HEK293 (cell line): ENCODE measurements at regions not wholly inside any gene's neighbourhood (a gene's known extent, or its start where the extent isn't known, plus 50 kb on each side); places are given as distances from the start of the nearest gene placed in this dataset.

ENCODE experiments used
- CTCF ChIA-PET: fragments of 350-600 bp; formaldehyde crosslinking; extraction: SDS; loops from one replicate; lab custom pipeline; 2021; ENCODE audit warnings: antibody characterized with exemption; lab: Yijun Ruan, JAX
- POLR2A ChIA-PET: fragments of 300-600 bp; formaldehyde crosslinking; extraction: SDS; loops from one replicate; lab custom pipeline; 2020; ENCODE audit warnings: antibody characterized with exemption, inconsistent platforms; lab: Yijun Ruan, JAX
- H3K27ac ChIP-seq: fragments of 200-500 bp; sonication (Bioruptor generic); 2 replicates; pipeline ENCODE4 v1.5.1; 2014; ENCODE audit warnings: low read depth, low read length, control low read depth, inconsistent platforms; ENCODE audit errors: extremely low read depth
- H3K36me3 ChIP-seq, 2 experiments: fragments of 200-500 bp in 1 of 2; sonication (Bioruptor generic) in 1 of 2; 1 replicate in 1 of 2; 2 replicates in 1 of 2; pipeline ENCODE4 v1.5.1; 2014 to 2017; ENCODE audit warnings: inconsistent platforms in 2 of 2, low read length in 2 of 2; ENCODE audit not compliant: control insufficient read depth in 2 of 2, insufficient read depth in 1 of 2
- H3K4me1 ChIP-seq: fragments of 200-500 bp; sonication (Bioruptor generic); 2 replicates; pipeline ENCODE4 v1.5.1; 2014; ENCODE audit warnings: mild to moderate bottlenecking, low read length, inconsistent platforms; ENCODE audit not compliant: control insufficient read depth, insufficient read depth
- H3K4me3 ChIP-seq: 2 replicates; pipeline ENCODE4 v1.5.1; 2011; ENCODE audit warnings: low read depth, mild to moderate bottlenecking, control low read depth, low read length, moderate library complexity
- H3K9me3 ChIP-seq: fragments of 200-500 bp; sonication (Bioruptor generic); 2 replicates; pipeline ENCODE4 v1.5.1; 2014; ENCODE audit warnings: low read depth, low read length, inconsistent platforms; ENCODE audit not compliant: control insufficient read depth, insufficient read depth
- FEZF1 ChIP-seq: fragments of 450-650 bp; formaldehyde crosslinking; IDR thresholded peaks from 2 replicates; pipeline ENCODE4 v1.5.1; 2016; ENCODE audit warnings: missing biosample characterization, missing genetic modification characterization
- GFI1B ChIP-seq: fragments of 450-650 bp; formaldehyde crosslinking; IDR thresholded peaks from 2 replicates; pipeline ENCODE4 v1.5.1; 2016; ENCODE audit warnings: missing biosample characterization, missing genetic modification characterization
- IKZF3 ChIP-seq: fragments of 450-650 bp; IDR thresholded peaks from 2 replicates; pipeline ENCODE4 v1.5.0; 2018; ENCODE audit warnings: missing biosample characterization, mild to moderate bottlenecking, missing genetic modification characterization, moderate library complexity
- KLF8 ChIP-seq: fragments of 450-650 bp; formaldehyde crosslinking; IDR thresholded peaks from 2 replicates; pipeline ENCODE4 v1.5.1; 2016; ENCODE audit warnings: missing biosample characterization, missing genetic modification characterization
- SP7 ChIP-seq: fragments of 450-650 bp; formaldehyde crosslinking; IDR thresholded peaks from 2 replicates; pipeline ENCODE4 v1.5.1; 2016; ENCODE audit warnings: missing biosample characterization, missing genetic modification characterization
- ZBTB17 ChIP-seq: fragments of 450-650 bp; formaldehyde crosslinking; IDR thresholded peaks from 2 replicates; pipeline ENCODE4 v1.5.1; 2016; ENCODE audit warnings: missing biosample characterization, missing genetic modification characterization
- ZFP69B ChIP-seq: fragments of 450-650 bp; formaldehyde crosslinking; IDR thresholded peaks from 2 replicates; pipeline ENCODE4 v1.5.1; 2016; ENCODE audit warnings: missing biosample characterization, missing genetic modification characterization
- ZNF10 ChIP-seq: fragments of 450-650 bp; formaldehyde crosslinking; IDR thresholded peaks from 2 replicates; pipeline ENCODE4 v1.5.1; 2017; ENCODE audit warnings: missing biosample characterization, missing genetic modification characterization
- ZNF133 ChIP-seq: fragments of 450-650 bp; formaldehyde crosslinking; IDR thresholded peaks from 2 replicates; pipeline ENCODE4 v1.5.1; 2016; ENCODE audit warnings: missing biosample characterization, missing genetic modification characterization
- ZNF2 ChIP-seq: fragments of 450-650 bp; formaldehyde crosslinking; IDR thresholded peaks from 2 replicates; pipeline ENCODE4 v1.5.1; 2016; ENCODE audit warnings: missing biosample characterization, missing genetic modification characterization
- ZNF24 ChIP-seq: fragments of 450-650 bp; formaldehyde crosslinking; IDR thresholded peaks from 2 replicates; pipeline ENCODE4 v1.5.1; 2016; ENCODE audit warnings: missing biosample characterization, missing genetic modification characterization
- ZNF341 ChIP-seq: fragments of 450-650 bp; formaldehyde crosslinking; IDR thresholded peaks from 2 replicates; pipeline ENCODE4; 2016; ENCODE audit warnings: low read depth, missing biosample characterization, missing genetic modification characterization
- ZNF391 ChIP-seq: fragments of 450-650 bp; formaldehyde crosslinking; IDR thresholded peaks from 2 replicates; pipeline ENCODE4 v1.5.1; 2016; ENCODE audit warnings: low read depth, missing biosample characterization, missing genetic modification characterization, borderline replicate concordance
- ZNF394 ChIP-seq: fragments of 450-650 bp; formaldehyde crosslinking; IDR thresholded peaks from 2 replicates; pipeline ENCODE4 v1.5.1; 2016; ENCODE audit warnings: missing biosample characterization, missing genetic modification characterization, mild to moderate bottlenecking, moderate library complexity, borderline replicate concordance
- ZNF571 ChIP-seq: fragments of 450-650 bp; formaldehyde crosslinking; IDR thresholded peaks from 2 replicates; pipeline ENCODE4 v1.5.0; 2017; ENCODE audit warnings: missing biosample characterization, missing genetic modification characterization
- ZNF707 ChIP-seq: fragments of 450-650 bp; formaldehyde crosslinking; IDR thresholded peaks from 2 replicates; pipeline ENCODE4 v1.5.1; 2016; ENCODE audit warnings: missing biosample characterization, missing genetic modification characterization
- TF ChIP-seq, protein P1 (sequence below): fragments of 450-650 bp; formaldehyde crosslinking; IDR thresholded peaks from 2 replicates; pipeline ENCODE4 v1.5.1; 2016; ENCODE audit warnings: missing biosample characterization, missing genetic modification characterization, borderline replicate concordance
- TF ChIP-seq, protein P2 (sequence below): fragments of 450-650 bp; IDR thresholded peaks from 2 replicates; pipeline ENCODE4 v1.5.1; 2018; ENCODE audit warnings: missing biosample characterization, missing genetic modification characterization
- TF ChIP-seq, protein P3 (sequence below): fragments of 450-650 bp; formaldehyde crosslinking; IDR thresholded peaks from 2 replicates; pipeline ENCODE4 v1.5.1; 2016; ENCODE audit warnings: missing biosample characterization, missing genetic modification characterization
- TF ChIP-seq, protein P4 (sequence below): fragments of 450-650 bp; formaldehyde crosslinking; IDR thresholded peaks from 2 replicates; pipeline ENCODE4 v1.5.1; 2016; ENCODE audit warnings: missing biosample characterization, missing genetic modification characterization
- TF ChIP-seq, protein P5 (sequence below): fragments of 450-650 bp; formaldehyde crosslinking; IDR thresholded peaks from 2 replicates; pipeline ENCODE4 v1.5.0; 2017; ENCODE audit warnings: missing biosample characterization, missing genetic modification characterization, borderline replicate concordance
- TF ChIP-seq, protein P6 (sequence below): fragments of 450-650 bp; formaldehyde crosslinking; IDR thresholded peaks from 2 replicates; pipeline ENCODE4 v1.5.1; 2016; ENCODE audit warnings: missing biosample characterization, missing genetic modification characterization
- TF ChIP-seq, protein P7 (sequence below): fragments of 450-650 bp; formaldehyde crosslinking; IDR thresholded peaks from 2 replicates; pipeline ENCODE4 v1.5.1; 2016; ENCODE audit warnings: missing biosample characterization, missing genetic modification characterization

DNA sequence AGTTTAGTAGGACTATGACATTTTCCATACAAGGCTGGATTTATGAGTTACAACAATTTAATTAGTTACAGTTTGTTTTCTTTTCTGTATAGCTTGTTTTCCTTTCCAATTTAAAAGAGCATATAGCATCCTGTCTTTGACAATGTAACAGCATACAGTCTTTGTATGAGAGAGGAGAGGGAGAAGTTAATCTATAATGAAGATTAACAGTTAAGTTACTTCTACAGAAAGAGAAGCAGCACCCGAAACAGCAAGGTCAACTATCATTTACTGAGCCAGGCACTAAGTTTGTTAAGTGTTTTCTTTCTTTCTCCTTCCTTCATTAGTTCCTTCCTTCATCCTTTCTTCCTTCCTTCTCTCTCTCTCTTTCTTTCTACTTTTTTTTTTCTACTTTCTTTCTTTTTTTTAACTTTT lies 52.3 kb upstream of the RAB4A start:
- Histone ChIP-seq H3K4me3 (no peak overlapping the region), H3K36me3 (no peaks in the 10 kb centered on the region), H3K27ac (no peak overlapping the region), H3K4me1 (peaks cover 27% of the 10 kb centered on the region), H3K9me3 (no peaks in the 10 kb centered on the region)
- ChIA-PET CTCF (interaction anchor here (0.7 to 1.9 kb wide), 10 partner anchors 9 to 484 kb away, joined by 3 to 10 read pairs (median 4); partner anchors contain the start of gene RHOU), POLR2A (no interaction called here)
- TF ChIP-seq FEZF1 (peak; percentile 99; the same call in 1 of the 2 replicates), KLF8 (tag by site-specific recombination) (0 out of 2 replicates have a peak, but pooled peaks have one; percentile 41), ZNF10 (tag by site-specific recombination) (no peak; the same call in 1 of the 2 replicates), ZNF2 (tag by site-specific recombination) (0 out of 2 replicates have a peak, but pooled peaks have one; percentile 82), ZNF133 (tag by site-specific recombination) (no peak), ZNF24 (tag by site-specific recombination) (peak; percentile 60; the same call in 1 of the 2 replicates), GFI1B (0 out of 2 replicates have a peak, but pooled peaks have one; percentile 40), SP7 (tag by site-specific recombination) (no peak; the same call in 1 of the 2 replicates), ZBTB17 (tag by site-specific recombination) (peak; percentile 94), ZNF341 (tag by site-specific recombination) (no peak; the same call in 1 of the 2 replicates), IKZF3 (tag by site-specific recombination) (peak; percentile 77), ZFP69B (tag by site-specific recombination) (0 out of 2 replicates have a peak, but pooled peaks have one; percentile 22), ZNF571 (tag by site-specific recombination) (no peak), ZNF394 (tag by site-specific recombination) (0 out of 2 replicates have a peak, but pooled peaks have one; percentile 34), ZNF707 (tag by site-specific recombination) (no peak), ZNF391 (tag by site-specific recombination) (no peak)
- TF ChIP-seq, protein P1, sequence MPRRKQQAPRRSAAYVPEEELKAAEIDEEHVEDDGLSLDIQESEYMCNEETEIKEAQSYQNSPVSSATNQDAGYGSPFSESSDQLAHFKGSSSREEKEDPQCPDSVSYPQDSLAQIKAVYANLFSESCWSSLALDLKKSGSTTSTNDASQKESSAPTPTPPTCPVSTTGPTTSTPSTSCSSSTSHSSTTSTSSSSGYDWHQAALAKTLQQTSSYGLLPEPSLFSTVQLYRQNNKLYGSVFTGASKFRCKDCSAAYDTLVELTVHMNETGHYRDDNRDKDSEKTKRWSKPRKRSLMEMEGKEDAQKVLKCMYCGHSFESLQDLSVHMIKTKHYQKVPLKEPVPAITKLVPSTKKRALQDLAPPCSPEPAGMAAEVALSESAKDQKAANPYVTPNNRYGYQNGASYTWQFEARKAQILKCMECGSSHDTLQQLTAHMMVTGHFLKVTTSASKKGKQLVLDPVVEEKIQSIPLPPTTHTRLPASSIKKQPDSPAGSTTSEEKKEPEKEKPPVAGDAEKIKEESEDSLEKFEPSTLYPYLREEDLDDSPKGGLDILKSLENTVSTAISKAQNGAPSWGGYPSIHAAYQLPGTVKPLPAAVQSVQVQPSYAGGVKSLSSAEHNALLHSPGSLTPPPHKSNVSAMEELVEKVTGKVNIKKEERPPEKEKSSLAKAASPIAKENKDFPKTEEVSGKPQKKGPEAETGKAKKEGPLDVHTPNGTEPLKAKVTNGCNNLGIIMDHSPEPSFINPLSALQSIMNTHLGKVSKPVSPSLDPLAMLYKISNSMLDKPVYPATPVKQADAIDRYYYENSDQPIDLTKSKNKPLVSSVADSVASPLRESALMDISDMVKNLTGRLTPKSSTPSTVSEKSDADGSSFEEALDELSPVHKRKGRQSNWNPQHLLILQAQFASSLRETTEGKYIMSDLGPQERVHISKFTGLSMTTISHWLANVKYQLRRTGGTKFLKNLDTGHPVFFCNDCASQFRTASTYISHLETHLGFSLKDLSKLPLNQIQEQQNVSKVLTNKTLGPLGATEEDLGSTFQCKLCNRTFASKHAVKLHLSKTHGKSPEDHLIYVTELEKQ (tag by site-specific recombination): peak; percentile 47; the same call in 1 of the 2 replicates
- TF ChIP-seq, protein P2, sequence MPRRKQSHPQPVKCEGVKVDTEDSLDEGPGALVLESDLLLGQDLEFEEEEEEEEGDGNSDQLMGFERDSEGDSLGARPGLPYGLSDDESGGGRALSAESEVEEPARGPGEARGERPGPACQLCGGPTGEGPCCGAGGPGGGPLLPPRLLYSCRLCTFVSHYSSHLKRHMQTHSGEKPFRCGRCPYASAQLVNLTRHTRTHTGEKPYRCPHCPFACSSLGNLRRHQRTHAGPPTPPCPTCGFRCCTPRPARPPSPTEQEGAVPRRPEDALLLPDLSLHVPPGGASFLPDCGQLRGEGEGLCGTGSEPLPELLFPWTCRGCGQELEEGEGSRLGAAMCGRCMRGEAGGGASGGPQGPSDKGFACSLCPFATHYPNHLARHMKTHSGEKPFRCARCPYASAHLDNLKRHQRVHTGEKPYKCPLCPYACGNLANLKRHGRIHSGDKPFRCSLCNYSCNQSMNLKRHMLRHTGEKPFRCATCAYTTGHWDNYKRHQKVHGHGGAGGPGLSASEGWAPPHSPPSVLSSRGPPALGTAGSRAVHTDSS: no peak
- TF ChIP-seq, protein P3, sequence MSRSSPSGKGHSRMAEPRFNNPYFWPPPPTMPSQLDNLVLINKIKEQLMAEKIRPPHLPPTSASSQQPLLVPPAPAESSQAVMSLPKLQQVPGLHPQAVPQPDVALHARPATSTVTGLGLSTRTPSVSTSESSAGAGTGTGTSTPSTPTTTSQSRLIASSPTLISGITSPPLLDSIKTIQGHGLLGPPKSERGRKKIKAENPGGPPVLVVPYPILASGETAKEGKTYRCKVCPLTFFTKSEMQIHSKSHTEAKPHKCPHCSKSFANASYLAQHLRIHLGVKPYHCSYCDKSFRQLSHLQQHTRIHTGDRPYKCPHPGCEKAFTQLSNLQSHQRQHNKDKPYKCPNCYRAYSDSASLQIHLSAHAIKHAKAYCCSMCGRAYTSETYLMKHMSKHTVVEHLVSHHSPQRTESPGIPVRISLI (tag by site-specific recombination): no peak
- TF ChIP-seq, protein P4, sequence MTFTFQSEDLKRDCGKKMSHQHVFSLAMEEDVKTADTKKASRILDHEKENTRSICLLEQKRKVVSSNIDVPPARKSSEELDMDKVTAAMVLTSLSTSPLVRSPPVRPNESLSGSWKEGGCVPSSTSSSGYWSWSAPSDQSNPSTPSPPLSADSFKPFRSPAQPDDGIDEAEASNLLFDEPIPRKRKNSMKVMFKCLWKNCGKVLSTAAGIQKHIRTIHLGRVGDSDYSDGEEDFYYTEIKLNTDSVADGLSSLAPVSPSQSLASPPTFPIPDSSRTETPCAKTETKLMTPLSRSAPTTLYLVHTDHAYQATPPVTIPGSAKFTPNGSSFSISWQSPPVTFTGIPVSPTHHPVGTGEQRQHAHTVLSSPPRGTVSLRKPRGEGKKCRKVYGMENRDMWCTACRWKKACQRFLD: no peak
- TF ChIP-seq, protein P5, sequence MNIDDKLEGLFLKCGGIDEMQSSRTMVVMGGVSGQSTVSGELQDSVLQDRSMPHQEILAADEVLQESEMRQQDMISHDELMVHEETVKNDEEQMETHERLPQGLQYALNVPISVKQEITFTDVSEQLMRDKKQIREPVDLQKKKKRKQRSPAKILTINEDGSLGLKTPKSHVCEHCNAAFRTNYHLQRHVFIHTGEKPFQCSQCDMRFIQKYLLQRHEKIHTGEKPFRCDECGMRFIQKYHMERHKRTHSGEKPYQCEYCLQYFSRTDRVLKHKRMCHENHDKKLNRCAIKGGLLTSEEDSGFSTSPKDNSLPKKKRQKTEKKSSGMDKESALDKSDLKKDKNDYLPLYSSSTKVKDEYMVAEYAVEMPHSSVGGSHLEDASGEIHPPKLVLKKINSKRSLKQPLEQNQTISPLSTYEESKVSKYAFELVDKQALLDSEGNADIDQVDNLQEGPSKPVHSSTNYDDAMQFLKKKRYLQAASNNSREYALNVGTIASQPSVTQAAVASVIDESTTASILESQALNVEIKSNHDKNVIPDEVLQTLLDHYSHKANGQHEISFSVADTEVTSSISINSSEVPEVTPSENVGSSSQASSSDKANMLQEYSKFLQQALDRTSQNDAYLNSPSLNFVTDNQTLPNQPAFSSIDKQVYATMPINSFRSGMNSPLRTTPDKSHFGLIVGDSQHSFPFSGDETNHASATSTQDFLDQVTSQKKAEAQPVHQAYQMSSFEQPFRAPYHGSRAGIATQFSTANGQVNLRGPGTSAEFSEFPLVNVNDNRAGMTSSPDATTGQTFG: 0 out of 2 replicates have a peak, but pooled peaks have one; percentile 34
- TF ChIP-seq, protein P6, sequence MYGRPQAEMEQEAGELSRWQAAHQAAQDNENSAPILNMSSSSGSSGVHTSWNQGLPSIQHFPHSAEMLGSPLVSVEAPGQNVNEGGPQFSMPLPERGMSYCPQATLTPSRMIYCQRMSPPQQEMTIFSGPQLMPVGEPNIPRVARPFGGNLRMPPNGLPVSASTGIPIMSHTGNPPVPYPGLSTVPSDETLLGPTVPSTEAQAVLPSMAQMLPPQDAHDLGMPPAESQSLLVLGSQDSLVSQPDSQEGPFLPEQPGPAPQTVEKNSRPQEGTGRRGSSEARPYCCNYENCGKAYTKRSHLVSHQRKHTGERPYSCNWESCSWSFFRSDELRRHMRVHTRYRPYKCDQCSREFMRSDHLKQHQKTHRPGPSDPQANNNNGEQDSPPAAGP: no peak
- TF ChIP-seq, protein P7, sequence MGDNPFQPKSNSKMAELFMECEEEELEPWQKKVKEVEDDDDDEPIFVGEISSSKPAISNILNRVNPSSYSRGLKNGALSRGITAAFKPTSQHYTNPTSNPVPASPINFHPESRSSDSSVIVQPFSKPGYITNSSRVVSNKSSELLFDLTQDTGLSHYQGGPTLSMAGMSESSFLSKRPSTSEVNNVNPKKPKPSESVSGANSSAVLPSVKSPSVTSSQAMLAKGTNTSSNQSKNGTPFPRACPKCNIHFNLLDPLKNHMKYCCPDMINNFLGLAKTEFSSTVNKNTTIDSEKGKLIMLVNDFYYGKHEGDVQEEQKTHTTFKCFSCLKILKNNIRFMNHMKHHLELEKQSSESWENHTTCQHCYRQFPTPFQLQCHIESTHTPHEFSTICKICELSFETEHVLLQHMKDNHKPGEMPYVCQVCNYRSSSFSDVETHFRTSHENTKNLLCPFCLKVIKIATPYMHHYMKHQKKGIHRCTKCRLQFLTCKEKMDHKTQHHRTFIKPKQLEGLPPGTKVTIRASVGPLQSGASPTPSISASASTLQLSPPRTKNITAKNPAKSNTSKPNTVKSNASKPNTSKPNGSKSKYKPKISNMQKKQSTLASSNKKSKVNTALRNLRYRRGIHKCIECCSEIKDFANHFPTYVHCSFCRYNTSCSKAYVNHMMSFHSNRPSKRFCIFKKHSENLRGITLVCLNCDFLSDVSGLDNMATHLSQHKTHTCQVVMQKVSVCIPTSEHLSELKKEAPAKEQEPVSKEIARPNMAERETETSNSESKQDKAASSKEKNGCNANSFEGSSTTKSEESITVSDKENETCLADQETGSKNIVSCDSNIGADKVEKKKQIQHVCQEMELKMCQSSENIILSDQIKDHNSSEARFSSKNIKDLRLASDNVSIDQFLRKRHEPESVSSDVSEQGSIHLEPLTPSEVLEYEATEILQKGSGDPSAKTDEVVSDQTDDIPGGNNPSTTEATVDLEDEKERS (tag by site-specific recombination): no peak
